ENCODE measurements at regions not wholly inside any gene's neighbourhood (a gene's known extent, or its start where the extent isn't known, plus 50 kb on each side); places are given as distances from the start of the nearest gene placed in this dataset.

- no TSS peak for BruUV-seq (replicated peaks)
- intact Hi-C loops (cut with micrococcal nuclease) (no loop called here), in situ Hi-C loops (cut with MboI) (no loop called here)
- Histone ChIP-seq H3K9ac (ENCODE audit: insufficient read depth in 1 of 2, low read depth in 2 of 2, low read length in 2 of 2) (no peak overlapping the region), H2AFZ (ENCODE audit: low read depth, low read length) (no peak overlapping the region), H3K36me3 (ENCODE audit: control insufficient read depth, insufficient read depth, low read length) (no peaks in the 10 kb centered on the region), H3K9me1 (ENCODE audit: control insufficient read depth, insufficient read depth, low read length) (no peaks in the 10 kb centered on the region), H3K79me2 (ENCODE audit: control insufficient read depth, insufficient read depth, low read length) (no peaks in the 10 kb centered on the region), H3K4me1 (replicated peaks in 1 of 2; ENCODE audit: control insufficient read depth in 2 of 2, insufficient read depth in 2 of 2, low read length in 2 of 2) (no peaks in the 10 kb centered on the region), H3K27ac (ENCODE audit: extremely low read depth, low read depth, low read length) (no peak overlapping the region), H3K27me3 (ENCODE audit: control insufficient read depth in 2 of 2, insufficient read depth in 2 of 2, low read length in 2 of 2) (peaks cover 0 to 8% of the 10 kb centered on the region in 2 experiments; a peak in 1 of 5 replicates), H3K9me3 (replicated peaks; ENCODE audit: control insufficient read depth, insufficient read depth, low read depth, low read length) (no peaks in the 10 kb centered on the region), H3K4me3 (no peak overlapping the region), H4K20me1 (replicated peaks; ENCODE audit: control insufficient read depth, insufficient read depth, low read length) (no peaks in the 10 kb centered on the region), H3K4me2 (ENCODE audit: insufficient read depth, low read length) (no peak overlapping the region)
- ATAC-seq (no peak), FAIRE-seq (no peak), DNase-seq (ENCODE audit: extremely low read depth in 1 of 4, low spot score in 3 of 4) (no peak)
- POLR2A ChIA-PET: no interaction called here
- under 1% methylated on average over 7 of the region's 7 CpGs for WGBS (ENCODE audit: insufficient coverage, low coverage, missing lambda C conversion rate)
- CTCF ChIA-PET (ENCODE audit: low intra/inter-chr PET ratio): no interaction called here
- no peak for TF ChIP-seq U2AF2 (optimal IDR thresholded peaks at IDR 0.05; ENCODE audit: low read depth, low read length)
- no peak for TF ChIP-seq CBX2 (IDR thresholded peaks at IDR 0.05; ENCODE audit: insufficient read depth, low read length, poor library complexity, severe bottlenecking)
- TF ChIP-seq ELF1 (tag; IDR thresholded peaks at IDR 0.05): no peak
- TF ChIP-seq HDAC3 (IDR thresholded peaks at IDR 0.05; ENCODE audit: borderline replicate concordance, partially characterized antibody): no peak
- no peak for TF ChIP-seq FOXK1 (CRISPR knock-in tag; IDR thresholded peaks at IDR 0.05; ENCODE audit: borderline replicate concordance)
- TF ChIP-seq ZBTB1 (CRISPR knock-in tag; IDR thresholded peaks at IDR 0.05; ENCODE audit: borderline replicate concordance, low read depth): no peak
- no peak for TF ChIP-seq PCBP2 (IDR thresholded peaks at IDR 0.05; ENCODE audit: low read depth, low read length, poor library complexity, severe bottlenecking)
- no peak for TF ChIP-seq E2F1 (CRISPR knock-in tag; IDR thresholded peaks at IDR 0.05)
- TF ChIP-seq USF2 (CRISPR knock-in tag; IDR thresholded peaks at IDR 0.05): no peak
- no peak for TF ChIP-seq L3MBTL2 (IDR thresholded peaks at IDR 0.05)
- TF ChIP-seq ZBTB8A (IDR thresholded peaks at IDR 0.05; ENCODE audit: partially characterized antibody): no peak
- no peak for TF ChIP-seq RFX7 (CRISPR knock-in tag; IDR thresholded peaks at IDR 0.05)
- TF ChIP-seq BRCA1 (IDR thresholded peaks at IDR 0.05): no peak
- no peak for TF ChIP-seq BRCA1 (CRISPR knock-in tag; IDR thresholded peaks at IDR 0.05)
- TF ChIP-seq FUS (optimal IDR thresholded peaks at IDR 0.05; ENCODE audit: low read depth, low read length): no peak
- no peak for TF ChIP-seq MEF2D (tag; conservative IDR thresholded peaks at IDR 0.05; ENCODE audit: low read depth)
- no peak for TF ChIP-seq ZNF512 (tag; IDR thresholded peaks at IDR 0.05)
- no peak for TF ChIP-seq TCF7L2 (IDR thresholded peaks at IDR 0.05; ENCODE audit: low read depth, low read length)
- no peak for TF ChIP-seq YBX1 (IDR thresholded peaks at IDR 0.05)
- TF ChIP-seq PPARD (CRISPR knock-in tag; IDR thresholded peaks at IDR 0.05): no peak
- no peak for TF ChIP-seq DPF2 (IDR thresholded peaks at IDR 0.05)
Measured at GRCh38 chr7:94069162-94069739, 65.1 kb upstream of the BET1 start.
